ENCODE measurements at regions not wholly inside any gene's neighbourhood (a gene's known extent, or its start where the extent isn't known, plus 50 kb on each side); places are given as distances from the start of the nearest gene placed in this dataset.

- no peak for DNase-seq
Observed at GRCh38 chr17:12528036-12528435, 137.7 kb upstream of the MYOCD start.

GRCh38 chr17:12530161-12530560 lies 135.5 kb upstream of the MYOCD start:
- DNase-seq = no peak

- no peak for DNase-seq
Observed at GRCh38 chr17:12536021-12536420, 129.7 kb upstream of the MYOCD start.

- DNase-seq = peak in 1 of 3 donors; percentile 43
Observed at GRCh38 chr17:12536472-12536871, 129.2 kb upstream of the MYOCD start.

- no peak for DNase-seq
Observed at GRCh38 chr17:12537436-12537835, 128.3 kb upstream of the MYOCD start.

- no peak for DNase-seq
Observed at GRCh38 chr17:12538003-12538402, 127.7 kb upstream of the MYOCD start.

GRCh38 chr17:12545877-12546513 lies 119.7 kb upstream of the MYOCD start:
- peak; percentile 32 to 63 (median 39) for DNase-seq

GRCh38 chr17:12546983-12547382 lies 118.7 kb upstream of the MYOCD start:
- DNase-seq = no peak

- DNase-seq = no peak
Observed at GRCh38 chr17:12547831-12548230, 117.9 kb upstream of the MYOCD start.

- no peak for DNase-seq
Observed at GRCh38 chr17:12548558-12548957, 117.1 kb upstream of the MYOCD start.

- peak in 2 of 3 donors; percentile 16 to 65 for DNase-seq
Observed at GRCh38 chr17:12549499-12550041, 116.1 kb upstream of the MYOCD start.

GRCh38 chr17:12553625-12554024 lies 112.1 kb upstream of the MYOCD start:
- DNase-seq = no peak

- no peak for DNase-seq
Observed at GRCh38 chr17:12554251-12554650, 111.4 kb upstream of the MYOCD start.

GRCh38 chr17:12566291-12566690 lies 99.4 kb upstream of the MYOCD start:
- no peak for DNase-seq

GRCh38 chr17:12567077-12568053 lies 98.3 kb upstream of the MYOCD start:
- DNase-seq = no peak

- no peak for DNase-seq
Observed at GRCh38 chr17:12568358-12569251, 97.1 kb upstream of the MYOCD start.

- no peak for DNase-seq
Observed at GRCh38 chr17:12571606-12572005, 94.1 kb upstream of the MYOCD start.

- DNase-seq = no peak
Observed at GRCh38 chr17:12574525-12574924, 91.2 kb upstream of the MYOCD start.

GRCh38 chr17:12575641-12576040 lies 90.0 kb upstream of the MYOCD start:
- DNase-seq = no peak

GRCh38 chr17:12579288-12579687 lies 86.4 kb upstream of the MYOCD start:
- DNase-seq = peak in 2 of 3 donors; percentile 13 to 25

- no peak for DNase-seq
Observed at GRCh38 chr17:12580640-12581039, 85.0 kb upstream of the MYOCD start.

- no peak for DNase-seq
Observed at GRCh38 chr17:12584727-12585126, 81.0 kb upstream of the MYOCD start.

Data from muscle of back (tissue), 3 donors.